NCI-H2171 (cell line): ENCODE measurements at regions not wholly inside any gene's neighbourhood (a gene's known extent, or its start where the extent isn't known, plus 50 kb on each side); places are given as distances from the start of the nearest gene placed in this dataset.
A peak's percentile ranks its signal among the peaks of the same experiment; 100 is the strongest.
"Not testable (repeated sequence)": the region's sequence is repeated elsewhere in the genome, so short reads cannot be mapped to it uniquely, and the experiment has no call there.

Source experiments
- DNase-seq: peaks from one replicate; lab custom pipeline; 2025; lab: John Stamatoyannopoulos, UW

GRCh38 chr10:5576780-5577624, 52.2 kb downstream of the CALML3 start:
- DNase-seq: peak; percentile 54

- DNase-seq: not testable (repeated sequence)
Measured at GRCh38 chr10:5580038-5580428, 55.3 kb downstream of the CALML3 start.

GRCh38 chr10:5581670-5582566, 57.2 kb downstream of the CALML3 start:
- no peak for DNase-seq

GRCh38 chr10:5582736-5583135, 58.0 kb downstream of the CALML3 start:
- no peak for DNase-seq

- DNase-seq: peak; percentile 59
Measured at GRCh38 chr10:5583525-5584175, 58.9 kb downstream of the CALML3 start.

GRCh38 chr10:5584895-5585516, 60.2 kb downstream of the CALML3 start:
- DNase-seq: no peak

- peak; percentile 23 for DNase-seq
Measured at GRCh38 chr10:5585517-5586206, 60.9 kb downstream of the CALML3 start.

DNA sequence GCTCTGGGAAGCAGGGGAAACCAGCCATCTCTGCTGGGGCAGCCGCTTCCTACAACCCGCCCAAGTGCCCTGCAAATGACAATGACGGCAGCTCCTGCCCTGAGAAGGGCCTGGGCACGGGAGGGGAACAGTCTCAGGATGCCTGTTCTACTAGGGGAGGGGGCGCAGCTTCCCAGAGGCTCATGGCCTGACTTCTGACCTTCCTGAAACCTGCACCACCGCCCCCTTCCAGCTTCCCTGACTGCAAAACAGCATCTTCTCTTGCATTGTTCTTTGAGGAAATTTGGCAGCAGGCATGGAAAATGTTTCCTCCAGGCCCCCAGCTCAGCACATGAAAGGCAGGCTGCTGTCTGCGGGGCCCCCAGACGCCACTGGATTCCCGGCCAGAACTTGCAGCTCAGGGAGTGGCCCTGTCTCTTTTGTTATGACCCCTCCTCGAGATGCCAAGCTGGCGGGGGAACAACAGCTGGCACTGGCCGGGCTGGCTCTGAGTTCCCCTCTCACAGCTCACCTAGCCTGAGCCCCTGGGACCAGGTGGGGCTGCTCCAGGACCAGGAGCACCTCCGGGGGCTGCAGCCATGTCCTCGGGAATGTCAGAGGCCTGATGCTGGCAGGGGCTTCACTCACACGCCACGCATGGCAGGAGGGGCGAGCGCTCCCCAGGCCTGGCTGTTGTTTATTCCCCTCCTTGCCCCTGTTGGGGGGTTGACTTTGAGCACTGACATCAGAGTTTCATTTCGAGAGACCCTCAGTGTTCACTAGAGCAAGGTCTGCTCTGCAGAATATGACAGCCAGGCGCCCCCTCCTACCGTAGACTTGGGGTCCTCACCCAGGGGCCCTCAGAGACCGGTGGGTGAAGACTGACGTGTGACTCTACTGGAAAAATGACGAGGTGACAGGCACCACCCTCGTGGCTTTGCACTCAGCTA, 62.7 kb downstream of the CALML3 start:
- no peak for DNase-seq

DNA sequence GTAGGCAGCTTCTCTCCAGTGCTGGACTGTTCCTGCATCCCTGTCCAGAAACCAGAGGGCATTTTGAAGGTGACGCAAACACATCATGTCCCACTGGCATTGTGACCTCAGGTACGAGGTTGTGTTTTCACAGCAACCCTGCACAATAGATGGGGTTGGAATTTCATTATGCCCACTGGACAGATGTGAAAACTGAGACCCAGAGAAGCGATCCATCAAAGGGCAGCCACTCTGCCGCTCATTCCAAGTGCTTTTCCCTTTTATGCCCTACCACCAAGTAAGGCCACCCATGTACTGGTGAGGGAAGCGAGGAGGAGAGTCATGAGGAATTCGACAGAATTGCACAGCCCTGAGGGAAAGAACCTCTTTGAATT, 63.3 kb downstream of the CALML3 start:
- DNase-seq: no peak

GRCh38 chr10:5588603-5589002, 63.8 kb downstream of the CALML3 start:
- DNase-seq: no peak
